ENCODE measurements at regions not wholly inside any gene's neighbourhood (a gene's known extent, or its start where the extent isn't known, plus 50 kb on each side); places are given as distances from the start of the nearest gene placed in this dataset.
"Not testable (repeated sequence)": the region's sequence is repeated elsewhere in the genome, so short reads cannot be mapped to it uniquely, and the experiment has no call there.

DNA sequence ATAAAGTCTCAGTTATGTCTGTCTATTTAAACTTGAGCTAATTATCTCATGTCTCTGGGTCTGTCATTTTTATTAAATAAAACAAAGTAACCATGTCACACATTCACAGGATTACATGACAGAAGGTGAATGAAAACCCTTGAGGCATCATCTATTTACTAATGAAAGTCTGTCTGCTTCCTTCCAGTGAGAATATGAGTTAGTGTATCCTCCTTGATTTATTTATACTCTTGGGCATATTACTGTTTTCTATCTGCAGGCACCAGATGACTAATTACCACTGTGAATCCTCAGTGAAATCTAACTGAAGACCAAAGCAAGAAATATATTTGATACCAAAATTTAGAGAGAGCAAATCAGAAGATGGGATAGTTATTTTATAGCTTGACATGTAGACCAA is 163.7 kb downstream of the CDC14C start:
- no peak for TF ChIP-seq ZFX (IDR thresholded peaks at IDR 0.05; ENCODE audit: borderline replicate concordance)
- TF ChIP-seq, protein P1, sequence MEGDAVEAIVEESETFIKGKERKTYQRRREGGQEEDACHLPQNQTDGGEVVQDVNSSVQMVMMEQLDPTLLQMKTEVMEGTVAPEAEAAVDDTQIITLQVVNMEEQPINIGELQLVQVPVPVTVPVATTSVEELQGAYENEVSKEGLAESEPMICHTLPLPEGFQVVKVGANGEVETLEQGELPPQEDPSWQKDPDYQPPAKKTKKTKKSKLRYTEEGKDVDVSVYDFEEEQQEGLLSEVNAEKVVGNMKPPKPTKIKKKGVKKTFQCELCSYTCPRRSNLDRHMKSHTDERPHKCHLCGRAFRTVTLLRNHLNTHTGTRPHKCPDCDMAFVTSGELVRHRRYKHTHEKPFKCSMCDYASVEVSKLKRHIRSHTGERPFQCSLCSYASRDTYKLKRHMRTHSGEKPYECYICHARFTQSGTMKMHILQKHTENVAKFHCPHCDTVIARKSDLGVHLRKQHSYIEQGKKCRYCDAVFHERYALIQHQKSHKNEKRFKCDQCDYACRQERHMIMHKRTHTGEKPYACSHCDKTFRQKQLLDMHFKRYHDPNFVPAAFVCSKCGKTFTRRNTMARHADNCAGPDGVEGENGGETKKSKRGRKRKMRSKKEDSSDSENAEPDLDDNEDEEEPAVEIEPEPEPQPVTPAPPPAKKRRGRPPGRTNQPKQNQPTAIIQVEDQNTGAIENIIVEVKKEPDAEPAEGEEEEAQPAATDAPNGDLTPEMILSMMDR (IDR thresholded peaks at IDR 0.05): no peak
- H3K27ac ChIP-seq: no peak overlapping the region

- H3K27ac ChIP-seq: no peak overlapping the region
- TF ChIP-seq ZFX (IDR thresholded peaks at IDR 0.05; ENCODE audit: borderline replicate concordance): no peak
Measured at GRCh38 chr7:49089717-49090116, 165.4 kb downstream of the CDC14C start.

GRCh38 chr7:49091089-49091488 is 166.7 kb downstream of the CDC14C start:
- TF ChIP-seq, protein P1 (IDR thresholded peaks at IDR 0.05): no peak
- no peak for TF ChIP-seq ZFX (IDR thresholded peaks at IDR 0.05; ENCODE audit: borderline replicate concordance)
- no peak overlapping the region for H3K27ac ChIP-seq

GRCh38 chr7:49091519-49091918 is 167.2 kb downstream of the CDC14C start:
- H3K27ac ChIP-seq: no peak overlapping the region
- no peak for TF ChIP-seq ZFX (IDR thresholded peaks at IDR 0.05; ENCODE audit: borderline replicate concordance)
- TF ChIP-seq, protein P1 (IDR thresholded peaks at IDR 0.05): no peak

DNA sequence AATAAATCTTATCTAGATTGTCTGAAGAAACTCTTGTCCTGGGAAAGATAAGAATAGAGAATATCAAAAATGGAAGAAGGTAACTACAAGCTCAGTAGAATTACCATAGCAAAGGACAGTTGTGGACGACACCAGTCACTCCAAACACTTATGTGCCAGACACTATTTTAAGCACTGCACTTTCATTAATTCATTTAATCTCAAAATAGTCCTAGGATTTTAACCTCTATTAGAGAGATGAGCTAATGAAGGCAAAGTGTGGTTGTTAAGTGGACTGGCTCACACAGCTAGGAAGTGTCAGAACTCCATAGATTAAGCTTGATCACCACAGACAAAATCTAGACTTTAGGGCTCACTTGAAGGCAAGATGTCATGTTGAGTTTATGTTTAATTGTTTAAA is 168.9 kb downstream of the CDC14C start:
- H3K27ac ChIP-seq: no peak overlapping the region

GRCh38 chr7:49094866-49095265 is 170.5 kb downstream of the CDC14C start:
- TF ChIP-seq, protein P1 (IDR thresholded peaks at IDR 0.05): no peak
- TF ChIP-seq ZFX (IDR thresholded peaks at IDR 0.05; ENCODE audit: borderline replicate concordance): no peak
- H3K27ac ChIP-seq: no peak overlapping the region

More for the DNA sequence above, 168.9 kb downstream of the CDC14C start:
- no peak for TF ChIP-seq ZFX (IDR thresholded peaks at IDR 0.05; ENCODE audit: borderline replicate concordance)
- TF ChIP-seq, protein P1 (IDR thresholded peaks at IDR 0.05): no peak

DNA sequence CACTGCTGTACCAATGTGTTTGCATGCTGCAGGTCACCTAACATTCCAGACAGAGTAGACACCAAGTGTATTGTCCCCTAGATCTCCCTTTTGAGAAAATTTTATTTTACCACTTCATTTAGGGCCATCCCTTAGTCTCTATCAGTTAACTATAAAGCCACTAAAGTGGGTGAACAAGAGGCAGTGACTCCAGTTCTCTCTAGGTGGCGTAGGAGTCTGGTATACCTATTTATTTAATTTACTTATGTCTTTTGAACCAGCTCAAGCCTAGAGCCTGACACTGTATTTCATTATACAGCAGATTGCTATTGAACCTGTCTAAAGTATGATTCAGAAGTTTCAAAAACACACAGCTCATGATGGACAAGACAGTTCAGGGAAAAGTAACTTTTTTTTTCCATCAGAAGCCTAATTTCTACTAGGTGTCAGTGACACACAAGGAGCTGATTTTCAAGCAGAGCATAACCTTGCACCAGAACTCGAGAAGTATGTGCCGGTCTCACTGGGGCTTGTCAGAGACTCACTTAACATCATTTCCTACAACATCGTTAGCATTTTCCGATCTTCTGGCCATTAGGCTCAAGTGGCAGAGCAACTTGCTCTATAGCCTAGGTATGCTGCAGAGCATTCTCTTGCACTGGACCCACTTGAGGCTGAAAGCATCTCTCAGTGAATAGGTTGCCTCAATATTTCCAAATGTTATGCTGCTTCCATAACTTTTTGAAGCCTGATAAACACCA is 175.4 kb downstream of the CDC14C start:
- TF ChIP-seq, protein P1 (IDR thresholded peaks at IDR 0.05): peak; percentile 49
- TF ChIP-seq ZFX (IDR thresholded peaks at IDR 0.05; ENCODE audit: borderline replicate concordance): no peak
- H3K27ac ChIP-seq: no peak overlapping the region

DNA sequence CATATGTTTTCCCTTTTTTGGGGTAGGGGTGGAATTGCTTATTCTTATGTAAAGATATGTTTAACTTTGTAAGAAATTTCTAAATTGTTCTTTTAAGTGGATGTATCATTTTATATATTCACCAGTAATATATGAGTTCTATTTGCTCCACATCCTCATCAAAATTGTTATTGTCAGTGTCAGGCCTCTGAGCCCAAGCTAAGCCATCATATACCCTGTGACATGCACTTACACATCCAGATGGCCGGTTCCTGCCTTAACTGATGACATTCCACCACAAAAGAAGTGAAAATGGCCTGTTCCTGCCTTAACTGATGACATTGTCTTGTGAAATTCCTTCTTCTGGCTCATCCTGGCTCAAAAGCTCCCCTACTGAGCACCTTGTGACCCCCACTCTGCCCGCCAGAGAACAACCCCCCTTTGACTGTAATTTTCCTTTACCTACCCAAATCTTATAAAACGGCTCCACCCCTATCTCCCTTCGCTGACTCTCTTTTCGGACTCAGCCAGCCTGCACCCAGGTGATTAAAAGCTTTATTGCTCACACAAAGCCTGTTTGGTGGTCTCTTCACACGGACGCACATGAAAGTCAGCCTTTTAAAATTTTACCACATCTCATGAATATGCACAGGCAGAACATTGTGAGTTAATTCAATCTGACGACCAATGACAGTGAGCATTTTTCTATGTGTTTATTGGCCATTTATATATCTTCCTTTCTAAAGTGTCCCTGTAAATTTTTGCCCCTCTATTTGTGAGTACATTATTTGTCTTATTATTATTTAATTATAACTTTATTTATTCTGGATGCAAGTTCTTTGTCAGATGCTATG is 176.8 kb downstream of the CDC14C start:
- H3K27ac ChIP-seq: not testable (repeated sequence)

All from 22Rv1 (cell line).